ENCODE measurements at regions not wholly inside any gene's neighbourhood (a gene's known extent, or its start where the extent isn't known, plus 50 kb on each side); places are given as distances from the start of the nearest gene placed in this dataset.

DNA sequence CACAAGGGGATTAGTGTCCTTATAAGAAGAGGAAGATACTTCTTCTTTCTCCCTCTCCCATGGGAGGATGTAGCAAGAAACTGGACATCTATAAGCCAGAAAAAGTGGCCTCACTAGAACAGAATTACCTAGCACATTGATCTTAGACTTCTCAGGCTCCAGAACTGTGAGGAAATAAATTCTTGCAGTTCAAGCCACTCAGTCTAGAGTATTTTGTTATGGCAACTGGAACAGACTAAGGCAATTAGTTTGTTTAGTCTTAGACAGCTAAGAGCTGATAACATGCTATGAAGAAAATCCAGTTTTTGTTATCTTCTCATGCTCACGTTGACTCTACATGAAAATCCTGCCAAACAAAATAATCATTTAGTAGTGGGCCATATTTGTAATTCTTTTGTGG lies 627.6 kb upstream of the PHF14 start:
- no peak overlapping the region for H3K27ac ChIP-seq
- no peaks in the 10 kb centered on the region for H3K36me3 ChIP-seq
- H3K9me3 ChIP-seq (ENCODE audit: severe bottlenecking) = no peaks in the 10 kb centered on the region
- no peaks in the 10 kb centered on the region for H3K27me3 ChIP-seq (ENCODE audit: insufficient read depth, low read depth, severe bottlenecking)
- no peak overlapping the region for H3K4me3 ChIP-seq (ENCODE audit: low read depth, low read length)
- no peak for DNase-seq
- TF ChIP-seq, protein P1, sequence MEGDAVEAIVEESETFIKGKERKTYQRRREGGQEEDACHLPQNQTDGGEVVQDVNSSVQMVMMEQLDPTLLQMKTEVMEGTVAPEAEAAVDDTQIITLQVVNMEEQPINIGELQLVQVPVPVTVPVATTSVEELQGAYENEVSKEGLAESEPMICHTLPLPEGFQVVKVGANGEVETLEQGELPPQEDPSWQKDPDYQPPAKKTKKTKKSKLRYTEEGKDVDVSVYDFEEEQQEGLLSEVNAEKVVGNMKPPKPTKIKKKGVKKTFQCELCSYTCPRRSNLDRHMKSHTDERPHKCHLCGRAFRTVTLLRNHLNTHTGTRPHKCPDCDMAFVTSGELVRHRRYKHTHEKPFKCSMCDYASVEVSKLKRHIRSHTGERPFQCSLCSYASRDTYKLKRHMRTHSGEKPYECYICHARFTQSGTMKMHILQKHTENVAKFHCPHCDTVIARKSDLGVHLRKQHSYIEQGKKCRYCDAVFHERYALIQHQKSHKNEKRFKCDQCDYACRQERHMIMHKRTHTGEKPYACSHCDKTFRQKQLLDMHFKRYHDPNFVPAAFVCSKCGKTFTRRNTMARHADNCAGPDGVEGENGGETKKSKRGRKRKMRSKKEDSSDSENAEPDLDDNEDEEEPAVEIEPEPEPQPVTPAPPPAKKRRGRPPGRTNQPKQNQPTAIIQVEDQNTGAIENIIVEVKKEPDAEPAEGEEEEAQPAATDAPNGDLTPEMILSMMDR (IDR thresholded peaks at IDR 0.05; ENCODE audit: low read depth, low read length) = no peak

DNA sequence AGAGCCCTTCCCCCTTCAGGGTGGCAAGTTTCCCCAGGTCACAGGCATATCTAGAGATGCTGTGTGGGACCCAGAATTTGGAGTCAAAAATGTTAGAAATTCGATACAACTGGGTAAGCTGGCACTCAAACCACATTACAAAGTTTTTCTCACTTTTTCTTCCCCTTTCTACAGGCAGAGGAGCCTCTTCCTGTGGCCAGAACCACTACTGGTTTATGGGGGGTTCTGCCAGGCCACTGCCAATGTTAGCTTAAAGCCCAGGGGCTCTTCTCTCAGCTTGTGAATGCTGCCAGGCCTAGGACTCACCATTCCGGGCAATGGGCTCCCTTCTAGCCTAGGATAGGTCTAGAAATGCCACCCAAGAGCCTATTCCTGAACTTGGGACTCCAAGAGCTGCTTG lies 617.9 kb upstream of the PHF14 start:
- TF ChIP-seq, protein P1 (IDR thresholded peaks at IDR 0.05; ENCODE audit: low read depth, low read length) = no peak
- Histone ChIP-seq H3K36me3 (no peaks in the 10 kb centered on the region), H3K9me3 (ENCODE audit: severe bottlenecking) (no peaks in the 10 kb centered on the region), H3K27ac (no peak overlapping the region), H3K4me3 (ENCODE audit: low read depth, low read length) (no peak overlapping the region), H3K27me3 (ENCODE audit: insufficient read depth, low read depth, severe bottlenecking) (no peaks in the 10 kb centered on the region)
- no peak for DNase-seq

- H3K9me3 ChIP-seq (ENCODE audit: severe bottlenecking) = no peaks in the 10 kb centered on the region
- no peaks in the 10 kb centered on the region for H3K36me3 ChIP-seq
- TF ChIP-seq, protein P1 (IDR thresholded peaks at IDR 0.05; ENCODE audit: low read depth, low read length) = no peak
- DNase-seq = no peak
- no peak overlapping the region for H3K27ac ChIP-seq
- no peaks in the 10 kb centered on the region for H3K27me3 ChIP-seq (ENCODE audit: insufficient read depth, low read depth, severe bottlenecking)
- H3K4me3 ChIP-seq (ENCODE audit: low read depth, low read length) = no peak overlapping the region
These were observed 613.6 kb upstream of the PHF14 start for GRCh38 chr7:10360050-10360449.

DNA sequence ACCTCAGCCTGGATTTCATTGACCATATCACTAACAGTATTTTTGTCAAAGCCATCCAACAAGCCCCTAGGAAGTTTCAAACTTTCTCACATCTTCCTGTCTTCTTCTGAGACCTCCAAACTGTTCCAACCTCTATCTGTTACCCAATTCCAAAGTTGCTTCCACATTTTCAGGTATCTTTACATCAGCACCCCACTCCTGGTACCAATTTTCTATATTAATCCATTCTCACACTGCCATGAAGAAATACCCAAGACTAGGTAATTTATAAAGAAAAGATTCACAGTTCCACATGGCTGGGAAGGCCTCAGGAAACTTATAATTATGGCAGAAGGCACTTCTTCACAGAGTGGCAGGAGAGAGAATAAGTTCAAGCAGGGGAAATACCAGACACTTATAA lies 571.9 kb upstream of the PHF14 start:
- no peak overlapping the region for H3K4me3 ChIP-seq (ENCODE audit: low read depth, low read length)
- H3K9me3 ChIP-seq (ENCODE audit: severe bottlenecking) = peaks cover 15% of the 10 kb centered on the region
- TF ChIP-seq, protein P1 (IDR thresholded peaks at IDR 0.05; ENCODE audit: low read depth, low read length) = no peak
- no peaks in the 10 kb centered on the region for H3K36me3 ChIP-seq
- H3K27me3 ChIP-seq (ENCODE audit: insufficient read depth, low read depth, severe bottlenecking) = no peaks in the 10 kb centered on the region
- H3K27ac ChIP-seq = no peak overlapping the region
- no peak for DNase-seq

DNA sequence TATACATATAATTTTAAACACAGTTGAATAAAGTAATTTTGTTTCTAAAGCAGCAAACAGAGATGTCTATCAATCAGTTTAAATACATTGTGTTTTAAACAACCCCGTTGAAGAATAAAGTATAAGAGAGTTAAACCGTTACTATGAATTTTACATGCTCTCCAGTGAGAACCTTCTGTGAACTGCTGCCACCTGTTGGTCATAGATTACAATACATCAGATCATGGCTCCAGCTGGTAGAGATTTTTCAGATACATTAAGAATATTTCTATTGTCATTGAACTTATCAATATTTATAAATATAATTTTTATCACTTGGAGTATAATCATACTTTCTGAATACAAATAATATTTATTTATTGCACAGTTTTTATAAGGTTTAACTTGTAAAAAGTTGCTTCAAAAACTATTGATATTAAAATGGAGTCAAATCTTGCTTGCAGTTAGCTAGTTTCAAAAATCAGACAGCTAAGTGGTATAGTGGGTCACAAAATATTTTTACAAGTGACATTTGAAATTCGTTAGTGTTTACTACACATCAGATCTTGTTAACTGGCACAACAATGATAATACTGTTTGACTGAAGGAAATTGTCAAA lies 561.2 kb upstream of the PHF14 start:
- Histone ChIP-seq H3K9me3 (ENCODE audit: severe bottlenecking) (no peaks in the 10 kb centered on the region), H3K27me3 (ENCODE audit: insufficient read depth, low read depth, severe bottlenecking) (no peaks in the 10 kb centered on the region), H3K36me3 (no peaks in the 10 kb centered on the region), H3K27ac (no peak overlapping the region), H3K4me3 (ENCODE audit: low read depth, low read length) (no peak overlapping the region)
- TF ChIP-seq, protein P1 (IDR thresholded peaks at IDR 0.05; ENCODE audit: low read depth, low read length) = peak; percentile 24; the same call in 1 of the 2 replicates
- DNase-seq = peak; percentile 35

DNA sequence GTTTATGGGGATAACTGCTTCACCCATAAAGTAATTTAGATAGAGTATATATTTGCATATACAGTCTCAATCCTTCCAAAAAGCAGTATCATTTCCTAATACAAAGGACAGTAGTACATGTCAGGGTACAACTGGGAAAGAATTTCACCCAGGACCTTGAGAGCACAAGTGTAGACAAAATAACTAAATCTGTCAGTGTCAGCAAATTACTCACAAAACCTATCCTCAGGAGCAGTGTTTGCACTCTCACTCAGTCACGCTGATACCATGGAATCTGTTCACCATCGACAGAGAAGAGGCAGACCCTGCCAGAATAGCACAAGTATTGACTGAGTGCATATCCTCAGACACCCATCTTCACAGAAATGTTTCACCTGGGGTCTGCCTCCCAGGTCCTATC lies 554.7 kb upstream of the PHF14 start:
- Histone ChIP-seq H3K9me3 (ENCODE audit: severe bottlenecking) (no peaks in the 10 kb centered on the region), H3K4me3 (ENCODE audit: low read depth, low read length) (no peak overlapping the region), H3K27me3 (ENCODE audit: insufficient read depth, low read depth, severe bottlenecking) (no peaks in the 10 kb centered on the region), H3K27ac (no peak overlapping the region), H3K36me3 (no peaks in the 10 kb centered on the region)
- TF ChIP-seq, protein P1 (IDR thresholded peaks at IDR 0.05; ENCODE audit: low read depth, low read length) = no peak
- DNase-seq = no peak
